ENCODE measurements at regions not wholly inside any gene's neighbourhood (a gene's known extent, or its start where the extent isn't known, plus 50 kb on each side); places are given as distances from the start of the nearest gene placed in this dataset.
"Not testable (repeated sequence)": the region's sequence is repeated elsewhere in the genome, so short reads cannot be mapped to it uniquely, and the experiment has no call there.

GRCh38 chr17:30666838-30667656 lies 157.4 kb downstream of the CRLF3 start:
- TF ChIP-seq, protein P1, sequence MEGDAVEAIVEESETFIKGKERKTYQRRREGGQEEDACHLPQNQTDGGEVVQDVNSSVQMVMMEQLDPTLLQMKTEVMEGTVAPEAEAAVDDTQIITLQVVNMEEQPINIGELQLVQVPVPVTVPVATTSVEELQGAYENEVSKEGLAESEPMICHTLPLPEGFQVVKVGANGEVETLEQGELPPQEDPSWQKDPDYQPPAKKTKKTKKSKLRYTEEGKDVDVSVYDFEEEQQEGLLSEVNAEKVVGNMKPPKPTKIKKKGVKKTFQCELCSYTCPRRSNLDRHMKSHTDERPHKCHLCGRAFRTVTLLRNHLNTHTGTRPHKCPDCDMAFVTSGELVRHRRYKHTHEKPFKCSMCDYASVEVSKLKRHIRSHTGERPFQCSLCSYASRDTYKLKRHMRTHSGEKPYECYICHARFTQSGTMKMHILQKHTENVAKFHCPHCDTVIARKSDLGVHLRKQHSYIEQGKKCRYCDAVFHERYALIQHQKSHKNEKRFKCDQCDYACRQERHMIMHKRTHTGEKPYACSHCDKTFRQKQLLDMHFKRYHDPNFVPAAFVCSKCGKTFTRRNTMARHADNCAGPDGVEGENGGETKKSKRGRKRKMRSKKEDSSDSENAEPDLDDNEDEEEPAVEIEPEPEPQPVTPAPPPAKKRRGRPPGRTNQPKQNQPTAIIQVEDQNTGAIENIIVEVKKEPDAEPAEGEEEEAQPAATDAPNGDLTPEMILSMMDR (conservative IDR thresholded peaks at IDR 0.05; ENCODE audit: low read length): not testable (repeated sequence)
- not testable (repeated sequence) for TF ChIP-seq EZH2phosphoT487 (IDR thresholded peaks at IDR 0.05; ENCODE audit: borderline replicate concordance)

All from Loucy (cell line).